SH-SY5Y (cell line): ENCODE measurements at regions not wholly inside any gene's neighbourhood (a gene's known extent, or its start where the extent isn't known, plus 50 kb on each side); places are given as distances from the start of the nearest gene placed in this dataset.

Source experiments
- GATA2 ChIP-seq: IDR thresholded peaks from 2 replicates; pipeline ENCODE4 v1.6.1; 2011; ENCODE audit warnings: mild to moderate bottlenecking, low read depth, low read length
- GATA3 ChIP-seq: IDR thresholded peaks from 2 replicates; pipeline ENCODE4 v1.6.1; 2011; ENCODE audit warnings: low read depth, mild to moderate bottlenecking, low read length, moderate library complexity

- TF ChIP-seq GATA2, result no peak
- TF ChIP-seq GATA3, result no peak
Observed at GRCh38 chr1:172719694-172720138, 60.8 kb downstream of the FASLG start.
